ENCODE measurements at regions not wholly inside any gene's neighbourhood (a gene's known extent, or its start where the extent isn't known, plus 50 kb on each side); places are given as distances from the start of the nearest gene placed in this dataset.

GRCh38 chr5:17326600-17327037, 109.2 kb downstream of the BASP1 start:
- intact Hi-C loops (cut with micrococcal nuclease; ENCODE audit: unreplicated experiment): no loop called here
- H3K27me3 ChIP-seq (replicated peaks; ENCODE audit: insufficient read depth, low read depth, low read length, poor library complexity): no peaks in the 10 kb centered on the region
- CTCF ChIA-PET: no interaction called here

GRCh38 chr5:17327048-17327625, 109.7 kb downstream of the BASP1 start:
- BruUV-seq (replicated peaks): no TSS peak
- Histone ChIP-seq H3K27me3 (replicated peaks; ENCODE audit: insufficient read depth, low read depth, low read length, poor library complexity) (no peaks in the 10 kb centered on the region), H3K4me3 (ENCODE audit: low read depth, low read length, poor library complexity, severe bottlenecking) (no peak overlapping the region), H3K27ac (ENCODE audit: low read depth, low read length, poor library complexity, severe bottlenecking) (no peak overlapping the region), H3K9me3 (ENCODE audit: low read depth, low read length, poor library complexity, severe bottlenecking) (no peaks in the 10 kb centered on the region), H3K4me1 (ENCODE audit: insufficient read depth, low read length, poor library complexity, severe bottlenecking) (peaks cover 16% of the 10 kb centered on the region), H3K36me3 (ENCODE audit: insufficient read depth, low read length, poor library complexity, severe bottlenecking) (no peaks in the 10 kb centered on the region)
- TF ChIP-seq EZH2 (IDR thresholded peaks at IDR 0.05; ENCODE audit: borderline replicate concordance, low read depth, low read length, poor library complexity, severe bottlenecking) (no peak), CTCF (conservative IDR thresholded peaks at IDR 0.05; ENCODE audit: low read depth, low read length) (no peak)
- DNase-seq (ENCODE audit: low spot score): no peak
- CTCF ChIA-PET: no interaction called here
- POLR2A ChIA-PET (ENCODE audit: low non-redundant PET): interaction anchor here (0.5 kb wide), 1 partner anchor 45 kb away, joined by 5 read pairs; no protein-coding TSS in a partner anchor
- intact Hi-C loops (cut with micrococcal nuclease; ENCODE audit: unreplicated experiment): no loop called here

More at GRCh38 chr5:17326600-17327037, 109.2 kb downstream of the BASP1 start:
- no peaks in the 10 kb centered on the region for H3K9me3 ChIP-seq (ENCODE audit: low read depth, low read length, poor library complexity, severe bottlenecking)
- H3K4me1 ChIP-seq (ENCODE audit: insufficient read depth, low read length, poor library complexity, severe bottlenecking): peaks cover 16% of the 10 kb centered on the region
- TF ChIP-seq EZH2 (IDR thresholded peaks at IDR 0.05; ENCODE audit: borderline replicate concordance, low read depth, low read length, poor library complexity, severe bottlenecking): no peak
- peak; percentile 76 for DNase-seq (ENCODE audit: low spot score)
- POLR2A ChIA-PET (ENCODE audit: low non-redundant PET): no interaction called here
- no peak overlapping the region for H3K27ac ChIP-seq (ENCODE audit: low read depth, low read length, poor library complexity, severe bottlenecking)
- H3K4me3 ChIP-seq (ENCODE audit: low read depth, low read length, poor library complexity, severe bottlenecking): no peak overlapping the region
- no peaks in the 10 kb centered on the region for H3K36me3 ChIP-seq (ENCODE audit: insufficient read depth, low read length, poor library complexity, severe bottlenecking)
- BruUV-seq (replicated peaks): no TSS peak

- intact Hi-C loops (cut with micrococcal nuclease; ENCODE audit: unreplicated experiment): no loop called here
- Histone ChIP-seq H3K4me3 (ENCODE audit: low read depth, low read length, poor library complexity, severe bottlenecking) (no peak overlapping the region), H3K27ac (ENCODE audit: low read depth, low read length, poor library complexity, severe bottlenecking) (no peak overlapping the region), H3K4me1 (ENCODE audit: insufficient read depth, low read length, poor library complexity, severe bottlenecking) (peaks cover 16% of the 10 kb centered on the region), H3K36me3 (ENCODE audit: insufficient read depth, low read length, poor library complexity, severe bottlenecking) (no peaks in the 10 kb centered on the region), H3K27me3 (replicated peaks; ENCODE audit: insufficient read depth, low read depth, low read length, poor library complexity) (no peaks in the 10 kb centered on the region), H3K9me3 (ENCODE audit: low read depth, low read length, poor library complexity, severe bottlenecking) (no peaks in the 10 kb centered on the region)
- CTCF ChIA-PET: no interaction called here
- no peak for DNase-seq (ENCODE audit: low spot score)
- POLR2A ChIA-PET (ENCODE audit: low non-redundant PET): no interaction called here
- TF ChIP-seq CTCF (conservative IDR thresholded peaks at IDR 0.05; ENCODE audit: low read depth, low read length) (no peak), EZH2 (IDR thresholded peaks at IDR 0.05; ENCODE audit: borderline replicate concordance, low read depth, low read length, poor library complexity, severe bottlenecking) (no peak)
- BruUV-seq (replicated peaks): no TSS peak
These were observed 112.1 kb downstream of the BASP1 start for GRCh38 chr5:17329571-17329970.

GRCh38 chr5:17330386-17330785, 113.0 kb downstream of the BASP1 start:
- DNase-seq (ENCODE audit: low spot score): no peak
- ChIA-PET POLR2A (ENCODE audit: low non-redundant PET) (no interaction called here), CTCF (no interaction called here)
- Histone ChIP-seq H3K27me3 (replicated peaks; ENCODE audit: insufficient read depth, low read depth, low read length, poor library complexity) (no peaks in the 10 kb centered on the region), H3K4me1 (ENCODE audit: insufficient read depth, low read length, poor library complexity, severe bottlenecking) (peaks cover 16% of the 10 kb centered on the region), H3K36me3 (ENCODE audit: insufficient read depth, low read length, poor library complexity, severe bottlenecking) (no peaks in the 10 kb centered on the region), H3K4me3 (ENCODE audit: low read depth, low read length, poor library complexity, severe bottlenecking) (no peak overlapping the region), H3K27ac (ENCODE audit: low read depth, low read length, poor library complexity, severe bottlenecking) (no peak overlapping the region), H3K9me3 (ENCODE audit: low read depth, low read length, poor library complexity, severe bottlenecking) (no peaks in the 10 kb centered on the region)
- no TSS peak for BruUV-seq (replicated peaks)
- intact Hi-C loops (cut with micrococcal nuclease; ENCODE audit: unreplicated experiment): no loop called here
- TF ChIP-seq CTCF (conservative IDR thresholded peaks at IDR 0.05; ENCODE audit: low read depth, low read length): no peak
- TF ChIP-seq EZH2 (IDR thresholded peaks at IDR 0.05; ENCODE audit: borderline replicate concordance, low read depth, low read length, poor library complexity, severe bottlenecking): no peak
